ENCODE measurements at regions not wholly inside any gene's neighbourhood (a gene's known extent, or its start where the extent isn't known, plus 50 kb on each side); places are given as distances from the start of the nearest gene placed in this dataset.

DNA sequence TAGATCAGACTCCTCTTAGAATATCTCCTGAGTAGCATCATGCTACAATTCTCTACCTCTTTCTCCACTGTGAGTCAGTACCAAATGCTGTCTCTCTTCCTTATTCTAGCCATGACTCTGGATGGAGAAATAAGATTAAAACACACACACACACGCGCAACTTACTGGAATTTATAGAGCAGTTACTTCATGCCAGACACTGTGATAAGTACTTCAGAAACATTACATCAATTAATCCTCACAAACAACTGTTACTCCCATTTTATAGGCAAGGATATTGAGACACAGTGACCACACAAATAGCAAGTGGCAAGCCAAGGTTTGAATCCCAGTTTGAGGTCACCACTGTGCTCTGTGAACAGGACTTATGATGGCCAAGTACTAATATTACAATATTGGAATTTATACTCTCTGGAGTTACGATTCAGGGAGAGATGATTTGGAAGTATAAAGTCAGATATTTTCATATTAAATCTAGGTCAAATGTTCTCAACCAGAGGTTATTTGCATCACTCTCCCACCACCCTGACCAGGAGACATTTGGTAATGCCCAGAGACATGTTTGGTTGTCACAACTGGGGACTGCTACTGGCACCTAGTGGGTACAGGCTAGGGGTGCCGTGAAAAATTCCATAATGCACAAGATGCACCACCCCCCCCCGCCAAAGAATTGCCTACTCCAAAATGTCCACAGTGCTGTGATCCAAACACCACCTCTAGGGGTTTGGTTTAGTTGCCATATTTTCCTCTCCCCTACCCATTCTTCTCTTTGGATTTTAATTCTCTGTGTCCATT lies 221.6 kb downstream of the LTN1 start:
- TF ChIP-seq POLR2A (IDR thresholded peaks at IDR 0.05; ENCODE audit: extremely low read depth, insufficient read length) (no peak), CTCF (IDR thresholded peaks at IDR 0.05; ENCODE audit: low read depth, low read length) (no peak), MAX (IDR thresholded peaks at IDR 0.05; ENCODE audit: low read depth, low read length) (no peak), MYC (IDR thresholded peaks at IDR 0.05; ENCODE audit: low read depth, low read length) (no peak)

Data from NB4 (cell line).